GM12878 (cell line): ENCODE measurements at regions not wholly inside any gene's neighbourhood (a gene's known extent, or its start where the extent isn't known, plus 50 kb on each side); places are given as distances from the start of the nearest gene placed in this dataset.

ENCODE experiments used
- BACH1 ChIP-seq: fragments of 450-650 bp; IDR thresholded peaks from 2 replicates; pipeline ENCODE4 v1.6.1; 2017; ENCODE audit warnings: mild to moderate bottlenecking, borderline replicate concordance
- CTCF ChIP-seq, 3 experiments: IDR thresholded peaks in 2 of 3; conservative IDR thresholded peaks in 1 of 3; 2 replicates each; pipeline ENCODE4 v1.5.1; 2011; ENCODE audit warnings: low read depth in 3 of 3, low read length in 3 of 3, mild to moderate bottlenecking in 3 of 3, control low read depth in 2 of 3, moderate library complexity in 2 of 3, inconsistent platforms in 1 of 3, mixed read lengths in 1 of 3; ENCODE audit not compliant: control insufficient read depth in 2 of 3, insufficient read depth in 1 of 3; ENCODE audit errors: extremely low read depth in 1 of 3
- EP300 ChIP-seq, 2 experiments: fragments of 150-350 bp in 1 of 2; IDR thresholded peaks; 2 replicates each; pipeline ENCODE4 v1.6.1; 2011 to 2012; ENCODE audit warnings: low read depth in 2 of 2, low read length in 2 of 2, borderline replicate concordance in 1 of 2, improper control_type of control experiment in 1 of 2, inconsistent platforms in 1 of 2; ENCODE audit not compliant: control insufficient read depth in 1 of 2
- EZH2 ChIP-seq: IDR thresholded peaks from 2 replicates; pipeline ENCODE4 v1.6.1; 2012; ENCODE audit warnings: low read depth, mild to moderate bottlenecking, control low read depth, inconsistent platforms, low read length, borderline replicate concordance; ENCODE audit not compliant: control insufficient read depth
- POLR2A ChIP-seq: IDR thresholded peaks from 2 replicates; pipeline ENCODE4 v1.6.1; 2011; ENCODE audit warnings: low read depth, mild to moderate bottlenecking, low read length

- TF ChIP-seq EP300 (IDR thresholded peaks at IDR 0.05; ENCODE audit: borderline replicate concordance in 1 of 2, control insufficient read depth in 1 of 2, low read depth in 2 of 2, low read length in 2 of 2), result no peak
- TF ChIP-seq EZH2, result no peak
- TF ChIP-seq BACH1, result no peak
- no peak for TF ChIP-seq POLR2A
- no peak for TF ChIP-seq CTCF (IDR thresholded peaks at IDR 0.05 in 2 of 3, conservative IDR thresholded peaks at IDR 0.05 in 1 of 3; ENCODE audit: control insufficient read depth in 2 of 3, extremely low read depth in 1 of 3, insufficient read depth in 1 of 3, low read depth in 3 of 3, low read length in 3 of 3)
Measured at GRCh38 chr3:106759731-106760130, 617.5 kb upstream of the CCDC54 start.
